Left colon (tissue), 2 donors: ENCODE measurements at regions not wholly inside any gene's neighbourhood (a gene's known extent, or its start where the extent isn't known, plus 50 kb on each side); places are given as distances from the start of the nearest gene placed in this dataset.

Experiments used
- ATAC-seq: fragments of 200-7000 bp; cut with Tn5 transposase; one replicate; pipeline ENCODE4 v1.9.1; 2020; ENCODE audit warnings: mild to moderate bottlenecking, moderate library complexity
- DNase-seq, 2 donors: peaks; one replicate each; pipeline ENCODE4 v3.0.0-alpha.2; 2020
- intact Hi-C, 2 donors: fragments of 100-400 bp; cut with DNase I in 1 of 2; cut with micrococcal nuclease in 1 of 2; formaldehyde crosslinking; loops; one replicate each; pipeline versions ENCODE4 v1.11.2 to v1.14.0; 2022; cut with DNase I, micrococcal nuclease
- donor health status: DM: no; HTN: no; CAD: no.
- donor health status: DM: yes; HTN: yes; CAD: no.

DNA sequence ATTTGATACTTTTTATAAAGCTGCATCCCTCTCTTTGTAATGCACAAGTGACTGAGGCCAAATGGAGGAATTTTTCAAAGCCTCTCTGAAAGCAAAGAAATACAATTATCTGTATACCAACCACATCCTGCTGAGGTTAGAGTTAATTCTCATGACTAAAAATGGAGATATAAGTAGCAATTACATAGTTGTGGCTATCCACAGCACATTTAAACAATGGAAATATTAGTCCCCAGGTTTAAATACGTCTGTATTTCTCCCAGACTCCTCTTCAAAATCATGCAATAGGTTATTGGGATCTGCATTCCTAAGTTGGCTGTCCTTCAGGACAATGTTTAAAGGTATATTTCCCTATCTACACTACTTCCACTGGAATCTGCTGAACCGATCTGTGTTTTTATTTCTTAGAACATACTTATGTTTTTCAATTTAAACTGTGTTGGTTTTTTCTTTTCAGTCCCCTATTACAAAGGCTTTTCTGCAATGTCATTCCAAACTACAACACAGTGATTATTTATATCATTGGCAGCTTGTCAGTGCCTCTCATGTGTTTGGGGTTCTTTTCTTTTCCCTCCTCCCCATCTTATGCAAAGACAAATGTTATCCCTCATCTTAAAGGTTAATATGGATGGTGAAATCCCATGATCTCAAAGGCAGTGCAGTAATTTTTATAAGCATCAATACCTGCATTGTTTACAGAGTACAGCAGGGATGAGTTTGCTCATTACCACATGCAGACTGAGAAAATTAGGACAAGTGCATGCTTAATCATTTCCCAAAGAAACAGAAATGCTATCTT, 134.8 kb upstream of the FSHR start:
- DNase-seq: no peak
- ATAC-seq: no peak
- intact Hi-C loops: no loop called here

DNA sequence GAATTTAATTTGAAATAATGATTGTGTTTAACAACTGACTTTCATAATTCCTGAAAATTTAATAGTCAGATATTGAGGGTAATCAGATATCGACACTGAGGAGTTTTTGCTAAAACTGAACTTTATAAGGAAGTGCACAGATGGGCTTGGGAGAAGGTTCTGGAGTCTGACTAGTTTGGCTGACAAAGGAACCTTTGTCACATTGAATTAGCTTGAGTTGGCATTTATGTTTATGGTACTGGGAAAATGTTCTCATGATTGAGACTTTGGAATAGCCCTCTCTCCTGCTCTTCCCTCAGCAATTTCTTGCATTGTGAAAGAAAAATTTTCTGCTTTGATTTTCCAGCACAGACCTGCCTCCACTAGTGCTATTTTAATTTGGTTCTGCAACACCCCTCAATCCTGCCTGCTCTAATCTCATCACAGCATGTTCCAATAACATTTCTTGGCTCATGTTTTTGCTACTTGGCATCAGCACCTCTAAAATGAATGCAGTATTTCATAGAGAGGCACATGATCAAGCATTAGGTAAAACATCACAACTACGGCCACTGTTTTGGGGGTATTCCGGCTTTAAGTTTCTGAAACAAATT, 133.9 kb upstream of the FSHR start:
- ATAC-seq (peak; percentile 83), DNase-seq (no peak)
- intact Hi-C loops: no loop called here

DNA sequence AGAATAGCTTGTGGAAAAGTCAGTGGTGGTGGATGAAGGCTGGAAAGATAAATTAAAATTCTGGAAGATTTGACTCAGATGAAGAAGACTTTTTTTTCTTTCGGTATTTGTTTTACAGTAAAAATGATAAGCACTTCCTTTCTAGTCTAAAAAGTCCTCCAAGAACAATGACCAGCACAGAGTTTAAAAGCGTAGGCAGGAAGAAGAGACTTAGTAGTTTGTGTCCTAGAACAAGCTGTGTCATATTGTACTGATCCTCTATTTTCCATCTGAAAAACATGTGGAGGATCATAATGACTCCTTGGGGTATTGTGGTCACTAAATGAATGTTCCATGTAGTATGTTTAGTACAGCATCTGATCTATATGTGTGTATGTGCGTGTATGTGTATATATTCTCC, 132.4 kb upstream of the FSHR start:
- DNase-seq: no peak
- no peak for ATAC-seq
- intact Hi-C loops: no loop called here

DNA sequence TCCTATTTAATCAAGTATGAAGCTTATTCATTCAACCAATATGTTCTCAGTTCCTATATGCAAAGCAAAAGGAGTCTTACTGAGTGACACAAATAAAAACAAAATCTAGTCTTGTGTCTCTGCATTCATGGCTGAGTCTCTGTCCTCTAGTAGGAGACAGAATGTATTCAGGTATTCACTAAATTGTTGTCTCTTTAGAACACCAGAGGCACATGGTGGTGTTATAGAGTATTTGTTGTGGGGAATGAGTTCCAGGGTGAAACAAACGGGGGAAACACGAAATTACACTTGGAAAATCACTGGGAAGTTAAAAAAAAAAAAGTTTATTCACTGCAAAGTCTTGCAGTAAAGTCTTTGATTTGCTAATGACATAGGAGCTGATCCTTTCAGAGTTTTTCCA, 131.7 kb upstream of the FSHR start:
- DNase-seq: no peak
- intact Hi-C loops: no loop called here
- ATAC-seq: no peak

DNA sequence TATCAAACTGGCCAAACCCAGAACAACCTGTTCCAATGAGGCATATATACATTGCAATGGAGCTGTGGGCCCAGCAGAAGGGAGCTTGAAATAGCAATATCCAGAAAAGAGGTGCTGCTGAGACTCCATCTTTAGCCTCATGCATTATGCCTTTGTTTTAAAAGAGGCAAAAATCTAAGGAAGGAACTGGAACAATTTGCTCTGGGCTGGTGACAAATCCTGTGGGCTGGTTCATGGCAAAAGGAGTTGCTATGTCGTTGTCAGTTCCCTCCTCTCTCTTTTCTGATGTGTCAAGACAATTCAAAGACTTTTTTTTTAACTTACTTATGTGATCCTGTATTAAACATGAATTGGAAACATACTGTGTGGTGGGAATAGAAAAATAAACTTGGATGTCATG, 124.2 kb upstream of the FSHR start:
- intact Hi-C loops: no loop called here
- no peak for ATAC-seq

DNA sequence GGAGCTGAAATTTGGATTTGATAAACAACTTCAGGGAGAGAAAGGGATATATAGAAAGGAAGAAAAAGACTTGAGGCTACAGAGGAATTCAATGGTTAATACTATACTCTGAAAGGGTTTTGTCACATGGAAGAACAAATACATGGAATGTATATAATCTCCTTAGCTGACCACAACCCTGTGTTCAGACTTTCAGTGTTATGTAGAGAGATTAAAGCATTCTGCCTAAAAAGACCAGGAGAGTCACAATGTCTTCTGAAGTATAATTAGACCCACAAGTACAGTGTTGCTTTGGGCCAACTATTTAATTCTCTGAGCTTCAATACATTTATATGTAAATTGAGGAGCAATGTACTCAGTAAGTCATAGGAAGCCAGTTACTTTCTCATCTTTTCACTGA, 123.8 kb upstream of the FSHR start:
- intact Hi-C loops: no loop called here
- DNase-seq (no peak), ATAC-seq (no peak)

More for the DNA sequence above, 124.2 kb upstream of the FSHR start:
- no peak for DNase-seq

DNA sequence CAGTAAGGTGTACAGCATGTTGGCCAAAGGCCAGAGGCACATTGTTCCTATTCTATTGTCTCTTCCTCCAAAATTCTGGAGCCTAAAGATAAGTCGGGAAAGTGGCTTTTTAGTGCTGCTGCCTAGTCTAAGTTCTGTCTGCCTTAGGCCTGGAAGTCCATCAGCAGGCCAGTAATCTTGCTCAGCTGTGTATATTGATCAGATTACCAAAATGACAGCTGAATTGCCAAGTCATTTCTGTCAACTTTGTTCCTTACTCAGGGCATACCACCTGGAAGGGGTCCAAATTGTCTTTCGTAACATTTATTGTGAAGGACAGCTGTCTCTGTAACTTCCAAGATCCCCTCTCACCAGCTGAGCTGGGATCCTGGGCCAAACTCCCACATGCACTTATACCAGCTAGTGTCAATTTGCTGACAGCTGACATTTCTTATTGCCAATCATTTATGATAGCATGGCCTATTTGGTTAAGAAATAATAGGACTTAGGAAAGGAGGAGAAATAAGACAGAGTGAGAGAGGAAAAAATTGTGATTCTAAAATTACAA, 116.8 kb upstream of the FSHR start:
- intact Hi-C loops: no loop called here
- DNase-seq: no peak
- ATAC-seq: no peak

DNA sequence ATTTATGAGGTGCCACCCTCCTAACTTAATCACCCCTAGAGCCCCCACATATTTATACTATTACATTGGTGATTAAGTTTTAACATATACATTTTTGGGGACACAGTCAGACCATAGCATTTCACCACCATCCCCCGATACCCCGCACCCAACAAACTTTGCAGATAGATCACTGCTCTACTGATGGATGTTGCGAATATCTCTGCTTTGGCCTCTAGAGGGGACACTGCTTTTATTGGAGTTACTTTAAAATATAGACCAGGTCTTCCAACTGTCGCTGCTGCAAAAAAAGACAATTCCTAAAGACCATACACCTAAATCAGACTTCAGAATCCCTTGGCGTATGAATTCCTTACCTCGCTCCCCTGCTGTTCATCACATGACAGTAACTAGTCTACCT, 115.8 kb upstream of the FSHR start:
- no peak for ATAC-seq
- intact Hi-C loops: no loop called here
- DNase-seq: no peak

DNA sequence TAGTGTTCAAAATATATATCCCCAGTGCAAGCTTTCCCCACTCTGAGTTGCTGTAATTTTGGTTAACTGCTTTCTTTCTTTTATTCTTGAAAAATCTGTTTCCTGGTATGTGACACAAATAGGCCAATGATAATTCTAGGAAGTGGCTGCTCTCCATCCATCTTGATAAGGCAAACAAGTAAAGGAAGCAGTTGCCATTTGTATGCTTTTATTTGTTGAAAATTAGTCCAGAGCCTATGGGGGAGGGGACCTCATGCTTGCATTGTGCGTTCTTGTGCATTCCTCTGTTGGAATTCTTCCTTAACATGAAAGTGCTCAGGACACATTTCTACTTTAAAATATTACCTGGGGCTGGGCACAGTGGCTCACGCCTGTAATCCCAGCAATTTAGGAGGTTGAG, 111.2 kb upstream of the FSHR start:
- intact Hi-C loops: no loop called here
- no peak for ATAC-seq
- no peak for DNase-seq

DNA sequence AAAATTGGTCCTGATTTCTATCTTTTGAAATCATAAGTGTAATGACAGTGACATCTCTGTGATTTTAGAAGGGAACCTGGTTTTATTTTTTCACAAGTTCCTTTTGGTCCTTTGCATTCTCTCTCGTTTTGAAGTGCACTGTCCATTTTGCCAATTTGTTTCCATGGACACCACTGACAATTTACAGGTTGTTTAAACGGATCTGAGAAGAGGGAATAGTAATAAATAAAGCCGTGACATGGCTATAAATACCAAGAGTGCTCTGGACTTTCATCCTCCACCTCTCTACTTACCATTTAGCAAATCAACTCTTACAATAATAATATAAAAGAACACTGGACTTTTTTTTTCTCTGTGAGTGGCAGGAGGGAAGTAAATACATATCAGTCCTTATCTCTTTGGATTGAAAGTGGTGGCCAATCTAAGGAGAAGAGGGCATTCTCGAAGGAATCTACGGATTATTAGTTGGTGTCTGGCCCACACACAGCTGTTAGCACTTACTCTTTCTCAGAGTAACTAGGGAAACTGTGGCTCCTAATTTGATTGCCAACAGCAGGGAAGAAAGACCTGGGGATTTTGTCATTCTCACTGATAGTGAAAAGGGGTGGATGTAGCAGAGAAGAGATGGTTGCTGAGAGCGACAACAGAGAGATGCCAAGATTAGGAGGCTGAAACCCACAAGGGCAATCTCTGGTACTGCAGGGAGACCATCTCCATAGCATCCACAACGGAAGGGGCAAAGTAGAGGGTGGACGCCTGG, 108.7 kb upstream of the FSHR start:
- no peak for DNase-seq
- intact Hi-C loops: no loop called here
- ATAC-seq: no peak

DNA sequence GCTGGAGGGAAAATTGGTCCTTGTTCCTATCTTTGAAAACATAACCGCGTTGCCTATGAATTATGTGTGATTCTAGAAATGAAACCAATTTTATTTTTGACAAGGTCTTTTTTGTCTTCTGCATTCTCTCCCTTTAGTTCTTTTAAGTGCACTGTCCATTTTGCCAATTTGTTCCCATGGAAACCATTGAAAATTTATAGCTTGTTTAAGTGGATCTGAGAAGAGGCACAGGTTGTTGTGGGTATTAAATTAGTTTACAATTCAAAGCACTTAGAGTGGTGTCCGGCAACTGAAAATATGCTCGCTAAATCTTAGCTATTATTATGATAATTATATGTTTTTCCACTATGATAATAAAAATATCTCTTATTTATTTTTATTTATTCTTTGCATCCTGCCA, 107.5 kb upstream of the FSHR start:
- intact Hi-C loops: no loop called here
- ATAC-seq (no peak), DNase-seq (no peak)

DNA sequence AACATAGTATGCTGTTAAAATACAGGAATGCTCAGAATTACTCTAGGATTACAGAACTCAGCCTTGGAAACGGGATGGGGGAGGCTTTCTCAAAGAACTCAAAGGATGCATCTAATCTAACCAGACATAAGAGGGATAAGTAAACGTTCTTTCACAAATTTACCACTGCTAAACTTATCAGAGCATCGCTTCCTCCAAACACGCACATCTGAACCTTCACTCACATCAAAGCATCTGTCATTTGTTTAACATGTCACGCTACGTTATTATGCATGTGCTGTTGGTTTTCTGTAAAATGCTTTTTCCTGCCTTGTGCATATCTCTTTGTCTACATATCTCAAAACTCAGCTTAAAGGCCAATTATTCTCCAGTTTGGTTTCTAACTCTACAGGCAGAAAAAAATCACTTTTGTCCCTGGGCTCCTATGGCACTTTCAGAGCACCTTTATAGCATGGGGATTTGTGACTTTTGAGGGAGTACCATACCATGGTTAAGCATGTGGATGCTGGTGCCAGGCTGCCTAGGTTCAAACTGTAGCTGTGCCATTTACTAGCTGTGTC, 106.7 kb upstream of the FSHR start:
- DNase-seq (no peak), ATAC-seq (no peak)
- intact Hi-C loops: no loop called here

DNA sequence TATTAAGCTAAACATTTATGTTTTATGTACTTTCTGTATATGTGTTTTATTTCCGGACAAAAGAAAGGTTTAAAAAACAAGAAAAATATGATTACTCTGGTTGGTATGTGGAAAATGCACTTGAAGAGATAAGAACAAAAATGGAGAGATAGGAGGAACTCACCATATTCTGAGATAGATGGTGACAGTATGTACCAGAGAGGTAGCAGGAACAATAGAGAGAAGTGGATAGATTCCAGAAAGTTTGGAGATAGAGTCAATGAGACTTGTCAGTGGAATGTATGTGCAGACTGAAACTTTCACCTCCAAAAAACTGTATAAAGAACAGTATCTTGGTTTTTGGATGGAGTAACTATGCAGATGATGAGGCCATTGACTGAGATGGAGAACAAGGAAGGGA, 105.6 kb upstream of the FSHR start:
- DNase-seq: no peak
- intact Hi-C loops: no loop called here
- ATAC-seq: no peak

DNA sequence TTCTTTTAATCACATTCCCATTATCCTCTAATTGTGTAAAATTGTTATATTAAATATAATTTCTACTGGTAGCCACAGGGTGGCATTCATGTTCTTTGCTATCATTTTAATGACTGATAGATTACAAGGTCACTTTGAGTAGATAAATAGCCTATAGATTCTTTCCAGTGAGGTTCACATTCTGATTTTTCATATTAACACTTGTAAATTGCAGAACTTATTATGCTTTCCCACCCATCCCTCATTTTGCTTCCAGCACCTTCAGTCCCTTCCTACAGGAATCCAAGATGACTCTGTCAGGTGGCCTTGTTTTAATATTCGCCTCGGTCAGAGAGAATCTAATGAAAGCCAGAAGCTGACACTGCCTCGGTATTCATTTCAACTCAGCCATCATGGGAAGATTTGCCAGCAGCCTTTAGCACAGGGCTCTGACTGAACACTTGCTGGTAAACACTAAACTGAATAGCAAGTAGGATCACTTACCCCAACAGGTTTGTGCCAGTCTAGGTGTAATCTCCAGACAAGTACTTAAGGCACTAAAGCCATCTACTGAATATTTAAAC, 101.2 kb upstream of the FSHR start:
- no peak for DNase-seq
- intact Hi-C loops: no loop called here
- no peak for ATAC-seq

DNA sequence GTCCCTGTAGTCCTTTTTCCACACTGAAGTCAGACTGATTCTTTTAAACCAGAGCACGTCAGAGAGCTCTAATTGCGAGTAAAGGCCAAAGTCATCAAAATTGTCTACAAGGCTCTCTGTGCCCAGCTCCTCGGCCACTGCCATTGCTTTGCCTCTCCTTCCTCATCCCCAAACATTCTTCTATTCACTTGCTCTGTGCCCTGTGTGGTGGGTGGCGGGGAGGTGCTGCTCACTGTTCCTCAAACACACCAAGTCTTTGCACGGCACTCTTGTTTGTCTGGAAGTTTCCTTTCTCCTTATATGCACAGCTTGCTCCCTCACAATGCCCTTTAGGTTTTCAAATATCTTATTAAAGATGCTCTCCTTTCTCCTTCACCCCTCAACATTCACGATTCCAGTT, 100.1 kb upstream of the FSHR start:
- intact Hi-C loops: no loop called here
- ATAC-seq (no peak), DNase-seq (no peak)

DNA sequence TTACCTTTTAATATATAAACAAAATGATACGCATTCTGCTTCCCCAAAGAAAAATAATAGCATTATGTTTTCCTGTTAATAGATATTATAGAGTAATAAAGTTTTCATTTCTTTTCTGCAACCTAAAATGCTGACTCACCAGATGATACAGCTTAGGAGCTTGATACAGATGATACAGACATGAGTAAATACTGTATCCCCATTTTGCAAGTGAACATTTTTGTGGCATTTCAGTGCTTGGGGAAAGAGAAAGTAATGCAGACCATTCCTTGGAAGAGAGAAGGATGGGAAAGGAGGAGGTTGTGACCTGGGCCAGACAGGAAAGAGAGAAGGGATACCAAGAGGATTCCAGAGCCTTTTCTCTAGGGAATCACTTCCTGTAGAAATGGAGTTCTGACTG, 97.5 kb upstream of the FSHR start:
- intact Hi-C loops: no loop called here
- DNase-seq: no peak
- ATAC-seq: no peak

DNA sequence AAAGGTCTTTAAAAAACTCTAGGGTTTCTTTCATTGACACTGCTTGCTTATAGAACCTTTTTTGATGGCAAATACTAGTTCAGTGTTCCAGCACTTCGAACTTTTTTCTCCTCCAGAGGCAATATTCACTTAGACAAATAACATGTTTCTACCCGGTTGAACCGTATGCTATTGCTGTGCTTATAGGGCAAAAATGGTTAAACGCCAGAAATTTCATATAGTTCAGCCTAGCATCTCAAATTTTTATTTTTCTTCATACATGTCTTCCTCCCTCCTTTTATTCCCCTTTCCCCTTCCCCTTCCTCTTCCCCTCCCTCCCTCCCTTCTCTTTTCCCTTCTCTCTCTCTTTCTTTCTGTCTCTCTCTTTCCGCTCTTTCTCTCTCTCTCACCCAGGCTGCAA, 96.9 kb upstream of the FSHR start:
- DNase-seq: no peak
- intact Hi-C loops: no loop called here

DNA sequence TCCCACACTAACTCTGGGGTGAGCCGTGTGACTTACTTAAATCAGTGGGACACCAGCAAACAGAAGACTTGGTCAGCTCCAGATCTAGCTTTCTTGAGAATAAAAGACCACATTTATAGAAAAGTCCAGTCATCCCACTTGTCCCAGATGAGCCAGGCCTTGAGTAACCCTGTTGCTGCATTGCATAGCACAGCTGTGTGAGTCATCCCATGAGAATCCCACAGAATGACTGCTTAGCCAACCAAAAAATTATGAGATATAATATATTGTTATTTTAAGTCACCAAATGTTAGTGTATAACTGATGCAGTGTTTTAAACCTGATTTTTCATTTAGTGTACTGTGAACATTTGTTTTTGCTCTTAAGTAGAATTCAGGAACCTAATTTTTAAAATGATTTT, 94.2 kb upstream of the FSHR start:
- intact Hi-C loops: no loop called here
- DNase-seq: no peak
- ATAC-seq: no peak

More for the DNA sequence above, 96.9 kb upstream of the FSHR start:
- no peak for ATAC-seq

DNA sequence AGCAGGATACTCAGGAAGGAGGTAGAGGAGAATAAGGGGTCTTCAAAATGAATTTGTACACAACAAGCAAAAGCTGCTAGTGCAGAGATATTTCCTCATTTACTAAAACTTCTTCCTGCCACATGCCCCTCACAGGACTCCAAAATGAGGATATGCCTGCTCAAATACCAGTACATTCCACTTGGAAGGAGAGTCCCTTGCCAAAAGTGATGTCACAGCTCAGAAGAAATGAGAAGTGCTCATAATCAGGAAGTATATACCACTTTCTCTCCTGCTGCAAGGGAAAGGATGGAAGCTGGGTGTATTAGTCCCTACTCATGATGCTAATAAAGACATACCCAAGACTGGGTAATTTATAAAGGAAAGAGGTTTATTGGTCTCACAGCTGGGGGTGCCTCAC, 87.7 kb upstream of the FSHR start:
- no peak for ATAC-seq
- intact Hi-C loops: no loop called here

More for the DNA sequence above, 87.7 kb upstream of the FSHR start:
- no peak for DNase-seq
